ENCODE measurements at regions not wholly inside any gene's neighbourhood (a gene's known extent, or its start where the extent isn't known, plus 50 kb on each side); places are given as distances from the start of the nearest gene placed in this dataset.
"Not testable (repeated sequence)": the region's sequence is repeated elsewhere in the genome, so short reads cannot be mapped to it uniquely, and the experiment has no call there.

DNA sequence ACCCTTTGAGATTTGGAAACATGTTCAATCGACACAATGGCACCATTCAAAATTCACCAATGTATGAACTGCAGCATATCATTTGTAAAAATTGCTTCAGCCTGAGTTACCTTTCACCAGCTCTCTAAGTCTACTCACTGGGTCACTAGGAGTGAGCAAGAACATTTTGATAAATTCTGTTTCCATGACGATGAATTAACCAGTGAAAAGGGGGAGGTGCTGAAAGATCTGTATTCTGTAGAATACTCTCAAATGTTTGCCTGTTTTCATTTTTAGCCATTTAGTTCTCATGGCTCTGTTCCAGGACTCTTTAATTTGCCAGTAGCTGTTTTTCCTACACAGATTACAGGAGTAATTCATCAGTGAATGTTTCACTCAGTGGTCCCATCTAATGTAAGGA is 883.4 kb downstream of the DIAPH3 start:
- TF ChIP-seq, protein P1, sequence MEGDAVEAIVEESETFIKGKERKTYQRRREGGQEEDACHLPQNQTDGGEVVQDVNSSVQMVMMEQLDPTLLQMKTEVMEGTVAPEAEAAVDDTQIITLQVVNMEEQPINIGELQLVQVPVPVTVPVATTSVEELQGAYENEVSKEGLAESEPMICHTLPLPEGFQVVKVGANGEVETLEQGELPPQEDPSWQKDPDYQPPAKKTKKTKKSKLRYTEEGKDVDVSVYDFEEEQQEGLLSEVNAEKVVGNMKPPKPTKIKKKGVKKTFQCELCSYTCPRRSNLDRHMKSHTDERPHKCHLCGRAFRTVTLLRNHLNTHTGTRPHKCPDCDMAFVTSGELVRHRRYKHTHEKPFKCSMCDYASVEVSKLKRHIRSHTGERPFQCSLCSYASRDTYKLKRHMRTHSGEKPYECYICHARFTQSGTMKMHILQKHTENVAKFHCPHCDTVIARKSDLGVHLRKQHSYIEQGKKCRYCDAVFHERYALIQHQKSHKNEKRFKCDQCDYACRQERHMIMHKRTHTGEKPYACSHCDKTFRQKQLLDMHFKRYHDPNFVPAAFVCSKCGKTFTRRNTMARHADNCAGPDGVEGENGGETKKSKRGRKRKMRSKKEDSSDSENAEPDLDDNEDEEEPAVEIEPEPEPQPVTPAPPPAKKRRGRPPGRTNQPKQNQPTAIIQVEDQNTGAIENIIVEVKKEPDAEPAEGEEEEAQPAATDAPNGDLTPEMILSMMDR (IDR thresholded peaks at IDR 0.05), result no peak

DNA sequence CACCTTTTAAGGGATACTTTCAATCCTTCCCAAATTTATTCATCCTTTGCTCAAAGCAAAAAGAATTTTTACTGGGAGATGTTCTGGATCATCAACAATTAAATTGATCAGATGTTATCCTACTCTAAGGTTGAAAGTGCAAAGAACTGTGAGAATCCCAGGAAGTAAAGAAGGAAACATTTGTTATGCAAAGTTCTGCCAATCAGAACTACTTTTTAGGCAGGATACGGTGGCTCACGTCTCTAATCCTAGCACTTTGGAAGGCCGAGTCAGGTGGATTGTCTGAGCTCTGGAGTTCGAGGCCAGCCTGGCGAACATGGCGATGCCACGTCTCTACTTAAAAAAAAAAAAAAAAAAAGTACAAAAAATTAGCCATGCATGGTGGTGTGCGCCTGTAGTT is 882.3 kb downstream of the DIAPH3 start:
- TF ChIP-seq, protein P1 (IDR thresholded peaks at IDR 0.05), result no peak

More for the DNA sequence above, 883.4 kb downstream of the DIAPH3 start:
- Histone ChIP-seq H3K27me3 (ENCODE audit: insufficient read depth in 3 of 3, low read length in 2 of 3) (no peaks in the 10 kb centered on the region), H3K27ac (no peak overlapping the region), H3K36me3 (ENCODE audit: insufficient read depth in 1 of 2, low read depth in 1 of 2) (no peaks in the 10 kb centered on the region), H3K9me3 (no peaks in the 10 kb centered on the region), H3K4me3 (no peak overlapping the region), H3K4me1 (no peaks in the 10 kb centered on the region)
- ATAC-seq (no peak), DNase-seq (no peak)
- intact Hi-C loops (cut with DNase I), result no loop called here
- 42 to 62% (median 43%) methylated on average over 2 of the region's 2 CpGs for WGBS, 3 donors

DNA sequence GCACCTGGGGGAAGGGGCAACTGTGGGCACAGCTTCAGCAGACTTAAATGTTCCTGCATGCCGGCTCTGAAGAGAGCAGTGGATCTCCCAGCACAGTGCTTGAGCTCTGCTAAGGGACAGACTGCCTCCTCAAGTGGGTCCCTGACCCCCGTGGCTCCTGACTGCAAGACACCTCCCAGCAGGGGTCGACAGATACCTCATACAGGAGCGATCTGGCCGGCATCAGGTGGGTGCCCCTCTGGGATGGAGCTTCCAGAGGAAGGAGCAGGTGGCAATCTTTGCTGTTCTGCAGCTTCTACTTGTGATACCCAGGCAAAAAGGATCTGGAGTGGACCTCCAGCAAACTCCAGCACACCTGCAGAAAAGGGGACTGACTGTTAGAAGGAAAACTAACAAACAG is 871.5 kb downstream of the DIAPH3 start:
- H3K27ac ChIP-seq; intact Hi-C loops (cut with DNase I); H3K9me3 ChIP-seq; DNase-seq; H3K4me3 ChIP-seq; H3K27me3 ChIP-seq (ENCODE audit: insufficient read depth in 3 of 3, low read length in 2 of 3); ATAC-seq; H3K4me1 ChIP-seq; H3K36me3 ChIP-seq (ENCODE audit: insufficient read depth in 1 of 2, low read depth in 1 of 2): not testable (repeated sequence)
- 89 to 92% (median 90%) methylated on average over 5 of the region's 5 CpGs for WGBS, 3 donors

More for the DNA sequence above, 882.3 kb downstream of the DIAPH3 start:
- H3K4me1 ChIP-seq, result no peaks in the 10 kb centered on the region
- no peaks in the 10 kb centered on the region for H3K36me3 ChIP-seq (ENCODE audit: insufficient read depth in 1 of 2, low read depth in 1 of 2)
- no peak overlapping the region for H3K27ac ChIP-seq
- 81 to 93% (median 84%) methylated on average over 8 of the region's 8 CpGs for WGBS, 3 donors
- no peaks in the 10 kb centered on the region for H3K9me3 ChIP-seq
- no peak overlapping the region for H3K4me3 ChIP-seq
- intact Hi-C loops (cut with DNase I), result no loop called here
- DNase-seq (no peak), ATAC-seq (no peak)
- H3K27me3 ChIP-seq (ENCODE audit: insufficient read depth in 3 of 3, low read length in 2 of 3), result no peaks in the 10 kb centered on the region

DNA sequence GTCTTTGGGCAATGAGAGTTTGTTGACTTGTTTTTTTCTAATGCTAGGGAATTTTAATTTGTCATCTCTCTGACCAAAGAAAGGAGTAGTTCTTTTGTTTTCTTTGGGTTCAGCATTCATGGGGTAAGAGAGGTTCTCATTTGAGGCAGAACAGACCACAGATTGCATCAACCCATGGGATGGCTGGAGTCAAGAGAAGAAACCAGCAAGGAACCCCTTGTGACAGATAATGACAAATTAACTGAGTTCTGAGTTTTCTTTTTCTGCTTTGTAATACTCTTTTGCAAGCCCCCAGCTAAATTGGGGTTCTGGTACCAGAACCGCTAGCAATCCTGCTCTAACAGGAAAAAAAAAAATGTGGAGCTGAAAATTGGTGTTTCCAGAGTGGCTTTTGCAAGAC is 864.1 kb downstream of the DIAPH3 start:
- TF ChIP-seq, protein P1 (IDR thresholded peaks at IDR 0.05), result no peak
- intact Hi-C loops (cut with DNase I), result no loop called here
- WGBS, 3 donors, result 95 to 100% (median 100%) methylated on average over 1 of the region's 1 CpG
- Histone ChIP-seq H3K36me3 (ENCODE audit: insufficient read depth in 1 of 2, low read depth in 1 of 2) (no peaks in the 10 kb centered on the region), H3K4me3 (no peak overlapping the region), H3K4me1 (no peaks in the 10 kb centered on the region), H3K27me3 (ENCODE audit: insufficient read depth in 3 of 3, low read length in 2 of 3) (no peaks in the 10 kb centered on the region), H3K27ac (no peak overlapping the region), H3K9me3 (no peaks in the 10 kb centered on the region)
- DNase-seq (no peak), ATAC-seq (no peak)

DNA sequence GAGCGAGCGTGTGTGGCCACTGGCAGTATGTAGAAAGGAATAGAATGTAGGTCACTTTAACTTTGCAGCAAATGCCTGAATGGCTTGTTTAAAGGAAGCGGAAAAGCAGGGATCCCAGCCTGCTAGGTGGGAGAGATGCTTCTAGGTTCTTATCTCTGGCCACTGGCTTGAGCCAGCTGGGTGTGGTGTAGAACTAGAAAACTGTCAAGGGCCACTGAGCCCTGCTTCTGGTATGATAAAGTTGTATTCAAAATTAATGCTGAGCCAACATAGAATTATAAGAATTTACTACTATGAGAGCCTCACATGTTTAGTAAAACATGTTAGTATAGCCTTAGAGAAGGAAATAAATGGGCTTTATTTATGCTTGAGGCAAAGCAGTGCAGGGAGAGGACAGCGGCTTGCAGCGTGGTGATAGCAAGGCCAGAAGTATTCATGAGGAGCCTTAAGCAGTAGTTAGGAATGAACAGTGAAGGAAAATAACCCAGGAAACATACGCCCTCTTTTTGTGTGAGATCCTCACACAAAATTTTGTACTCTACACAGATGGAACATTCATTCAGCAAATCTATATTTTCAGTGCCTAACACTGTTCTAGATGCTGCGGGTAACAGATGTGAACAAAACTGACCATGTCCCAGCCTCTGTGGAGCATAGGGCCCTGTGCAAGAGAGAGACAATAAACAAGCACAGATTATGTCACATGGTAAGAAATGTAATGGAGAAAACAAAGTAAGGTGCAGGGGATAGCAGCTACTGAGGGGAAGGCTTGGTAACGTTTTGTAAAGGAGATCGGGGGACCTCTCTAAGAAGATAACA is 863.2 kb downstream of the DIAPH3 start:
- Histone ChIP-seq H3K9me3 (no peaks in the 10 kb centered on the region), H3K4me3 (no peak overlapping the region), H3K27ac (no peak overlapping the region), H3K36me3 (ENCODE audit: insufficient read depth in 1 of 2, low read depth in 1 of 2) (no peaks in the 10 kb centered on the region), H3K27me3 (ENCODE audit: insufficient read depth in 3 of 3, low read length in 2 of 3) (no peaks in the 10 kb centered on the region), H3K4me1 (no peaks in the 10 kb centered on the region)
- 75 to 84% (median 84%) methylated on average over 9 of the region's 9 CpGs for WGBS, 3 donors
- TF ChIP-seq, protein P1 (IDR thresholded peaks at IDR 0.05), result no peak
- DNase-seq (no peak), ATAC-seq (no peak)
- intact Hi-C loops (cut with DNase I), result no loop called here

All from psoas muscle (tissue), 7 donors.